ENCODE measurements at regions not wholly inside any gene's neighbourhood (a gene's known extent, or its start where the extent isn't known, plus 50 kb on each side); places are given as distances from the start of the nearest gene placed in this dataset.

DNA sequence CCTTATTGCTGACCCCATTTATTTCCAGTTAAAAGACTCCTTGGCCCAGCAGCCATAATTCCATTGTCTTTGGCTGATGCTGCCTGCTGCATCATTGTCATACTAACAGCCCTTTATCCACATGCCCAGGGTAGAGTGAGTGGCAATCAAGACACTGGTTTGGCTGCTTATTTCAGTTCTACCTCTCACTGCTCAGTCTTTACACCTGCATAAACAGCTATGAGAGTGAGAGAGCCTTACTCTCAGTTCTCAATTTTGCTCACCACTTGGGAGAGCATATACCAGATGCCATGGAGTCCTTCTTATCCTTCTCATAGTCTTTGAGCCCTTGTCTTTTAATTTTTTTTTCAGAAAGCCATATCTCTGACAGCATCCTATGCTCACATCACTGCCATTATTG lies 596.9 kb upstream of the CYLC2 start:
- TF ChIP-seq CTCF (IDR thresholded peaks at IDR 0.05) (no peak), EZH2 (IDR thresholded peaks at IDR 0.05) (no peak), EZH2phosphoT487 (IDR thresholded peaks at IDR 0.05) (no peak)

Measured in neural progenitor cell (in vitro differentiated cells).